ENCODE measurements at regions not wholly inside any gene's neighbourhood (a gene's known extent, or its start where the extent isn't known, plus 50 kb on each side); places are given as distances from the start of the nearest gene placed in this dataset.

GRCh38 chr2:118738106-118738505, 109.3 kb downstream of the EN1 start:
- DNase-seq, result no peak

GRCh38 chr2:118737684-118738083, 109.8 kb downstream of the EN1 start:
- DNase-seq, result no peak

GRCh38 chr2:118732432-118732831, 115.0 kb downstream of the EN1 start:
- no peak for DNase-seq

GRCh38 chr2:118731413-118731812, 116.0 kb downstream of the EN1 start:
- DNase-seq, result no peak

GRCh38 chr2:118730405-118730804, 117.0 kb downstream of the EN1 start:
- no peak for DNase-seq

- no peak for DNase-seq
Measured at GRCh38 chr2:118729760-118730159, 117.7 kb downstream of the EN1 start.

- DNase-seq, result no peak
Measured at GRCh38 chr2:118728984-118729383, 118.5 kb downstream of the EN1 start.

GRCh38 chr2:118726821-118727220, 120.6 kb downstream of the EN1 start:
- no peak for DNase-seq

GRCh38 chr2:118723394-118723793, 124.1 kb downstream of the EN1 start:
- no peak for DNase-seq

- DNase-seq, result no peak
Measured at GRCh38 chr2:118722976-118723375, 124.5 kb downstream of the EN1 start.

GRCh38 chr2:118721817-118722551, 125.5 kb downstream of the EN1 start:
- DNase-seq, result no peak

- no peak for DNase-seq
Measured at GRCh38 chr2:118720866-118721265, 126.6 kb downstream of the EN1 start.

- DNase-seq, result no peak
Measured at GRCh38 chr2:118718921-118719320, 128.5 kb downstream of the EN1 start.

- no peak for DNase-seq
Measured at GRCh38 chr2:118716102-118716501, 131.3 kb downstream of the EN1 start.

- DNase-seq, result no peak
Measured at GRCh38 chr2:118714118-118714517, 133.3 kb downstream of the EN1 start.

GRCh38 chr2:118711603-118712002, 135.8 kb downstream of the EN1 start:
- no peak for DNase-seq

- no peak for DNase-seq
Measured at GRCh38 chr2:118710481-118710880, 137.0 kb downstream of the EN1 start.

GRCh38 chr2:118709786-118710185, 137.7 kb downstream of the EN1 start:
- no peak for DNase-seq

- no peak for DNase-seq
Measured at GRCh38 chr2:118706844-118707243, 140.6 kb downstream of the EN1 start.

- DNase-seq, result no peak
Measured at GRCh38 chr2:118706371-118706770, 141.1 kb downstream of the EN1 start.

- no peak for DNase-seq
Measured at GRCh38 chr2:118705032-118705431, 142.4 kb downstream of the EN1 start.

GRCh38 chr2:118699447-118700175, 147.8 kb downstream of the EN1 start:
- no peak for DNase-seq

- no peak for DNase-seq
Measured at GRCh38 chr2:118698564-118698963, 148.9 kb downstream of the EN1 start.

- DNase-seq, result no peak
Measured at GRCh38 chr2:118697781-118698180, 149.7 kb downstream of the EN1 start.
